Thyroid gland (tissue), 4 donors: ENCODE measurements at regions not wholly inside any gene's neighbourhood (a gene's known extent, or its start where the extent isn't known, plus 50 kb on each side); places are given as distances from the start of the nearest gene placed in this dataset.

ENCODE experiments used
- DNase-seq, 2 donors: peaks; one replicate each; pipeline ENCODE4 v3.0.0-alpha.2; 2019
- H3K27ac ChIP-seq, 3 donors: fragments of 200-600 bp; sonication (generic); 1 replicate in 2 of 3; 2 replicates in 1 of 3; pipeline ENCODE4 v1.5.1; 2016 to 2019; ENCODE audit warnings: mild to moderate bottlenecking in 1 of 3, moderate library complexity in 1 of 3
- H3K27me3 ChIP-seq: fragments of 200-600 bp; sonication (generic); one replicate; pipeline ENCODE4 v1.5.1; 2019
- H3K36me3 ChIP-seq, 2 donors: fragments of 200-600 bp; sonication (generic); one replicate each; pipeline ENCODE4 v1.5.1; 2016 to 2019
- H3K4me1 ChIP-seq, 2 donors: fragments of 200-600 bp; sonication (generic); one replicate each; pipeline ENCODE4 v1.5.1; 2017 to 2019
- H3K4me3 ChIP-seq, 3 donors: fragments of 200-600 bp; sonication (generic); replicated peaks in 1 of 3; 1 replicate in 2 of 3; 2 replicates in 1 of 3; pipeline ENCODE4 v1.5.1; 2016; ENCODE audit warnings: mild to moderate bottlenecking in 1 of 3
- H3K9me3 ChIP-seq: fragments of 200-600 bp; sonication (generic); one replicate; pipeline ENCODE4 v1.5.1; 2017
- CTCF ChIP-seq, 6 experiments: fragments of 200-600 bp in 3 of 6; fragments of 450-650 bp in 3 of 6; sonication (generic) in 3 of 6; IDR thresholded peaks; one replicate each; pipeline ENCODE4 v1.5.1; 2016 to 2019; ENCODE audit warnings: antibody characterized with exemption in 6 of 6, mild to moderate bottlenecking in 2 of 6, inconsistent platforms in 1 of 6, moderate library complexity in 1 of 6
- POLR2A ChIP-seq, 2 donors: fragments of 450-650 bp; IDR thresholded peaks; one replicate each; pipeline ENCODE4 v1.6.1; 2017; ENCODE audit warnings: antibody characterized with exemption in 2 of 2, mild to moderate bottlenecking in 2 of 2, moderate library complexity in 1 of 2
- WGBS, 2 donors: methylation state at CpG; one replicate each; pipeline ENCODE4 v1.1.5; 2017; 5-methylcytosine and 5-hydroxymethylcytosine counted together
- intact Hi-C: fragments of 100-400 bp; cut with DNase I; formaldehyde crosslinking; loops from one replicate; pipeline ENCODE4 v1.15.1; 2023

GRCh38 chr18:39761273-39761672 lies 2193.8 kb upstream of the PIK3C3 start:
- no peaks in the 10 kb centered on the region for H3K9me3 ChIP-seq
- no peak for TF ChIP-seq CTCF (IDR thresholded peaks at IDR 0.05)
- no peak for TF ChIP-seq POLR2A (IDR thresholded peaks at IDR 0.05)
- intact Hi-C loops, result no loop called here
- H3K27me3 ChIP-seq, result no peaks in the 10 kb centered on the region
- H3K27ac ChIP-seq, result no peak overlapping the region
- H3K4me3 ChIP-seq, result no peak overlapping the region
- no peaks in the 10 kb centered on the region for H3K4me1 ChIP-seq
- no peak for DNase-seq
- H3K36me3 ChIP-seq, result no peaks in the 10 kb centered on the region
- 89 to 92% methylated on average over 1 of the region's 1 CpG for WGBS, 2 donors

- 75 to 80% methylated on average over 3 of the region's 3 CpGs for WGBS, 2 donors
- Histone ChIP-seq H3K27me3 (no peaks in the 10 kb centered on the region), H3K9me3 (no peaks in the 10 kb centered on the region), H3K36me3 (no peaks in the 10 kb centered on the region), H3K4me3 (no peak overlapping the region), H3K4me1 (no peaks in the 10 kb centered on the region), H3K27ac (no peak overlapping the region)
- DNase-seq, result no peak
- TF ChIP-seq CTCF (IDR thresholded peaks at IDR 0.05) (no peak), POLR2A (IDR thresholded peaks at IDR 0.05) (no peak)
- intact Hi-C loops, result no loop called here
These were observed 2194.3 kb upstream of the CELF4 start for GRCh38 chr18:39759926-39760325.

- no peak overlapping the region for H3K4me3 ChIP-seq
- TF ChIP-seq CTCF (IDR thresholded peaks at IDR 0.05) (no peak), POLR2A (IDR thresholded peaks at IDR 0.05) (no peak)
- H3K36me3 ChIP-seq, result no peaks in the 10 kb centered on the region
- no peaks in the 10 kb centered on the region for H3K9me3 ChIP-seq
- no peaks in the 10 kb centered on the region for H3K27me3 ChIP-seq
- peaks cover 11 to 19% of the 10 kb centered on the region in 2 donors for H3K4me1 ChIP-seq
- peak overlapping the region in 1 of 3 donors; percentile 36 for H3K27ac ChIP-seq
- intact Hi-C loops, result no loop called here
- WGBS, 2 donors, result 94 to 95% methylated on average over 4 of the region's 4 CpGs
- no peak for DNase-seq
These were observed 2187.6 kb upstream of the CELF4 start for GRCh38 chr18:39753178-39753577.

- TF ChIP-seq POLR2A (IDR thresholded peaks at IDR 0.05), result no peak
- no peak for TF ChIP-seq CTCF (IDR thresholded peaks at IDR 0.05)
- H3K9me3 ChIP-seq, result no peaks in the 10 kb centered on the region
- intact Hi-C loops, result no loop called here
- H3K27me3 ChIP-seq, result no peaks in the 10 kb centered on the region
- H3K36me3 ChIP-seq, result no peaks in the 10 kb centered on the region
- peak overlapping the region; percentile 11 to 39 (median 36) for H3K27ac ChIP-seq
- WGBS, 2 donors, result 15 to 33% methylated on average over 2 of the region's 2 CpGs
- H3K4me3 ChIP-seq, result no peak overlapping the region
- no peak for DNase-seq
- H3K4me1 ChIP-seq, result peaks cover 11 to 19% of the 10 kb centered on the region in 2 donors
These were observed 2186.8 kb upstream of the CELF4 start for GRCh38 chr18:39752351-39752750.

- H3K27ac ChIP-seq, result peak overlapping the region; percentile 11 to 39 (median 36)
- DNase-seq, result no peak
- H3K27me3 ChIP-seq, result no peaks in the 10 kb centered on the region
- no peaks in the 10 kb centered on the region for H3K36me3 ChIP-seq
- intact Hi-C loops, result no loop called here
- TF ChIP-seq CTCF (IDR thresholded peaks at IDR 0.05) (no peak), POLR2A (IDR thresholded peaks at IDR 0.05) (no peak)
- WGBS, 2 donors, result 46 to 49% methylated on average over 4 of the region's 4 CpGs
- H3K9me3 ChIP-seq, result no peaks in the 10 kb centered on the region
- no peak overlapping the region for H3K4me3 ChIP-seq
- H3K4me1 ChIP-seq, result peaks cover 11 to 19% of the 10 kb centered on the region in 2 donors
These were observed 2186.3 kb upstream of the CELF4 start for GRCh38 chr18:39751921-39752320.
